ENCODE measurements at regions not wholly inside any gene's neighbourhood (a gene's known extent, or its start where the extent isn't known, plus 50 kb on each side); places are given as distances from the start of the nearest gene placed in this dataset.

DNA sequence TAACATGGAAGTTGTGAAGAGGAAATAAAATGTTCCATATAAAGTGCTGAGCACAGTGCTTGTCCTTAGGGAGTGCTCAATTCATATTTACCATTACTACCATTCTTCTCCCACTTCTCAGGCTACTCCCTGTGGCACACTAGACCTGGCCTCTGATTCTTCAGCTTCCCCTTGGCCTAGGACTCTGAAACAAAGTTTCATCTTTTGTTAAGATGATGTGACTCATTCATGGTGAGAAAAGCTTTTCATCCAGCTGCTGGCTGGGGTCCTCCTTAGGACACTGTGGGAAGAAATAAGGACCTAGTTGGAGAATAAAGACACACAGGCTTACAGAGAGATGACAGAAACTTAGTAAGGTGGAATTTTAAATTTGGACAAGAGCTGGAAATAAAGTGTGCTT, 314.8 kb downstream of the CDC5L start:
- Mint-ChIP-seq H3K36me3 (peaks cover 0 to 6% (median 0%) of the 10 kb centered on the region in 5 donors), H3K27ac (peak overlapping the region in 1 of 9 donors; percentile 51), H3K9me3 (peaks cover 0 to 4% (median 0%) of the 10 kb centered on the region in 11 donors), H3K4me1 (peaks cover 0 to 18% (median 5%) of the 10 kb centered on the region in 7 donors), H3K4me3 (no peak overlapping the region), H3K27me3 (peaks cover 0 to 6% (median 0%) of the 10 kb centered on the region in 5 donors)
- H3K27me3 ChIP-seq (ENCODE audit: control insufficient read depth in 2 of 2, insufficient read depth in 2 of 2, low read length in 2 of 2), result no peaks in the 10 kb centered on the region
- H3K9me3 ChIP-seq (ENCODE audit: control insufficient read depth in 2 of 3, low read length in 3 of 3), result no peaks in the 10 kb centered on the region
- H3K4me3 ChIP-seq (ENCODE audit: low read length), result no peak overlapping the region
- peaks cover 0 to 12% of the 10 kb centered on the region in 2 donors for H3K4me1 ChIP-seq (ENCODE audit: control insufficient read depth in 2 of 2, insufficient read depth in 2 of 2, low read length in 2 of 2)
- CTCF ChIA-PET, result no interaction called here
- POLR2A ChIA-PET, result no interaction called here
- DNase-seq (no peak), ATAC-seq (no peak)
- H3K36me3 ChIP-seq (ENCODE audit: control insufficient read depth in 2 of 3, insufficient read depth in 3 of 3, low read length in 3 of 3), result no peaks in the 10 kb centered on the region
- H3K27ac ChIP-seq (ENCODE audit: low read depth, low read length), result no peak overlapping the region
- intact Hi-C loops (cut with micrococcal nuclease), result no loop called here

DNA sequence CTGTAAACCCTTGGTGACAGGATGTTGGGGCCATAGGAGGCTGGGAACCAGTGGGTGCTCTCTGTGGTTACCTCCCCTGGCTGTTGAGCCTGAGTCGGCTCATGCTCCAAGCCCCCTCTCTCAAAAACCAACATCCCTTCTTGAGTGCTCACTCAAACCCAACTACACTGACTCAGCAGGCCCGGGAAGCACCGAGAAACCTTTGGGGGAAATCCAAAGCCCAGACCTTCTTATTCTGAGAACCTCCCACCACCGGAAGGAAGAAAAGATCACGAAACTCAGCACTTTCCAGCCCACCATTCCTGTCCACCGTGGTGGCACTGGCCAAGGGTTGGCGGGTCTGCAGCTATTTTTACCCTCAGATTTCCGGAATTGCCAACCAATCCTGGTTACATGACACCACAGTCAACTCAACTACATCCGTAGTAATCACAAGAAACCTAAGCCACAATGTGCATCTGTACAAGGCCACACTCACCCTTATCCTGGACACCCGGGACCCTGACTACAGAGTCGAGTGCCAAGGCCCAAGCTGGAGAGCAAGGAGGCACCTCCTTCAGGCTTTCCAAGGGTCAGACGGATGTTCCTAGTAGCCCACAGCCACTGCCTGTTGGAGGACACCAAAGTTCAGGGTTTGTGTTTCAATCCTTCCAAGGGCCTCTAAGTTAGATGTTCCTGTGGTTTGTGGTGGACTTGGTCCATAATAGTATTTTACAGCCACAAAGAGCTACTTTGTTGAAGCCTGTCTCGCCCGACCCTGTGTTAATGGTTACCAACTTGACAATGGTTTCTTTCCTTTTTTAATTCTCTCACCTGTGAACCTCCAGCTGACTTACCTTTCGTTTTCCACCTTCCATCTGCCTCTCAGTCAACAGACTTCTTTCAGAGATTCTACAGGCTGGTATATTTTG, 317.0 kb downstream of the CDC5L start:
- H3K36me3 ChIP-seq (ENCODE audit: control insufficient read depth in 2 of 3, insufficient read depth in 3 of 3, low read length in 3 of 3), result no peaks in the 10 kb centered on the region
- H3K9me3 ChIP-seq (ENCODE audit: control insufficient read depth in 2 of 3, low read length in 3 of 3), result no peaks in the 10 kb centered on the region
- peak in 1 of 9 donors; percentile 41 for DNase-seq
- POLR2A ChIA-PET, result no interaction called here
- no peak overlapping the region for H3K27ac ChIP-seq (ENCODE audit: low read depth, low read length)
- peaks cover 0 to 7% (median 0%) of the 10 kb centered on the region in 11 donors for H3K9me3 Mint-ChIP-seq
- H3K27ac Mint-ChIP-seq, result peak overlapping the region in 1 of 9 donors; percentile 75
- intact Hi-C loops (cut with micrococcal nuclease), result no loop called here
- ATAC-seq, result no peak
- H3K4me3 Mint-ChIP-seq, result peak overlapping the region in 1 of 10 donors; percentile 21
- CTCF ChIA-PET, result no interaction called here
- no peak overlapping the region for H3K4me3 ChIP-seq (ENCODE audit: low read length)
- H3K4me1 Mint-ChIP-seq, result peaks cover 0 to 26% (median 9%) of the 10 kb centered on the region in 7 donors
- H3K27me3 Mint-ChIP-seq, result no peaks in the 10 kb centered on the region
- peaks cover 0 to 12% of the 10 kb centered on the region in 2 donors for H3K4me1 ChIP-seq (ENCODE audit: control insufficient read depth in 2 of 2, insufficient read depth in 2 of 2, low read length in 2 of 2)
- H3K27me3 ChIP-seq (ENCODE audit: control insufficient read depth in 2 of 2, insufficient read depth in 2 of 2, low read length in 2 of 2), result no peaks in the 10 kb centered on the region
- peaks cover 0 to 12% (median 0%) of the 10 kb centered on the region in 5 donors for H3K36me3 Mint-ChIP-seq

DNA sequence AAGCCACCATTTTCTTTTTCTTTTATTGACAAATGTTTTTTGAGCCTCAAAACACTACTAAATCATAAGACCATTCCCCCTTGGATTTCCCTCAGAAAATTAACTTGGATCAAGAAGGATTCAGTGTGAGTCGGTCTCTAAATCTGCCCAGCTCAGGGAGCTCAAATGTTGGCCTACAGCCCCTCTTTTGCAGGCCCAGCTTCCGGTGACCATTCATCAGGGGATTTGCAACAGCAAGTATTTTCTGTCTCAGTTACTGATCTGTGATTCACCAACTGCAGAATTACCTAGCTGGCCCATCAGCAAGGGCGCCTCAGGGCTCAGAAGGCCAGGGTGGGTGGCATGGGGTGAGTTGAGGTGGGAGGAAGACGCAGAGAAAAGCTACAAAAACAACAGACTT, 318.1 kb downstream of the CDC5L start:
- no peaks in the 10 kb centered on the region for H3K27me3 Mint-ChIP-seq
- H3K4me3 Mint-ChIP-seq, result no peak overlapping the region
- no peak for ATAC-seq
- Histone ChIP-seq H3K9me3 (ENCODE audit: control insufficient read depth in 2 of 3, low read length in 3 of 3) (no peaks in the 10 kb centered on the region), H3K36me3 (ENCODE audit: control insufficient read depth in 2 of 3, insufficient read depth in 3 of 3, low read length in 3 of 3) (no peaks in the 10 kb centered on the region), H3K4me1 (ENCODE audit: control insufficient read depth in 2 of 2, insufficient read depth in 2 of 2, low read length in 2 of 2) (peaks cover 0 to 12% of the 10 kb centered on the region in 2 donors), H3K4me3 (ENCODE audit: low read length) (no peak overlapping the region), H3K27ac (ENCODE audit: low read depth, low read length) (no peak overlapping the region), H3K27me3 (ENCODE audit: control insufficient read depth in 2 of 2, insufficient read depth in 2 of 2, low read length in 2 of 2) (no peaks in the 10 kb centered on the region)
- H3K27ac Mint-ChIP-seq, result no peak overlapping the region
- intact Hi-C loops (cut with micrococcal nuclease), result no loop called here
- H3K36me3 Mint-ChIP-seq, result peaks cover 0 to 12% (median 0%) of the 10 kb centered on the region in 5 donors
- POLR2A ChIA-PET, result no interaction called here
- DNase-seq, result no peak
- peaks cover 0 to 7% (median 0%) of the 10 kb centered on the region in 11 donors for H3K9me3 Mint-ChIP-seq
- CTCF ChIA-PET, result no interaction called here
- H3K4me1 Mint-ChIP-seq, result peaks cover 0 to 26% (median 9%) of the 10 kb centered on the region in 7 donors

- H3K4me1 ChIP-seq (ENCODE audit: control insufficient read depth in 2 of 2, insufficient read depth in 2 of 2, low read length in 2 of 2), result peaks cover 0 to 12% of the 10 kb centered on the region in 2 donors
- peaks cover 0 to 7% (median 0%) of the 10 kb centered on the region in 11 donors for H3K9me3 Mint-ChIP-seq
- no peak overlapping the region for H3K27ac ChIP-seq (ENCODE audit: low read depth, low read length)
- H3K9me3 ChIP-seq (ENCODE audit: control insufficient read depth in 2 of 3, low read length in 3 of 3), result no peaks in the 10 kb centered on the region
- no peaks in the 10 kb centered on the region for H3K27me3 ChIP-seq (ENCODE audit: control insufficient read depth in 2 of 2, insufficient read depth in 2 of 2, low read length in 2 of 2)
- H3K4me3 Mint-ChIP-seq, result no peak overlapping the region
- ATAC-seq (no peak), DNase-seq (no peak)
- peaks cover 0 to 12% (median 0%) of the 10 kb centered on the region in 5 donors for H3K36me3 Mint-ChIP-seq
- no peaks in the 10 kb centered on the region for H3K27me3 Mint-ChIP-seq
- ChIA-PET POLR2A (no interaction called here), CTCF (no interaction called here)
- no peaks in the 10 kb centered on the region for H3K36me3 ChIP-seq (ENCODE audit: control insufficient read depth in 2 of 3, insufficient read depth in 3 of 3, low read length in 3 of 3)
- no peak overlapping the region for H3K27ac Mint-ChIP-seq
- intact Hi-C loops (cut with micrococcal nuclease), result no loop called here
- peaks cover 0 to 26% (median 9%) of the 10 kb centered on the region in 7 donors for H3K4me1 Mint-ChIP-seq
- no peak overlapping the region for H3K4me3 ChIP-seq (ENCODE audit: low read length)
Measured at GRCh38 chr6:44706011-44706410, 318.5 kb downstream of the CDC5L start.

DNA sequence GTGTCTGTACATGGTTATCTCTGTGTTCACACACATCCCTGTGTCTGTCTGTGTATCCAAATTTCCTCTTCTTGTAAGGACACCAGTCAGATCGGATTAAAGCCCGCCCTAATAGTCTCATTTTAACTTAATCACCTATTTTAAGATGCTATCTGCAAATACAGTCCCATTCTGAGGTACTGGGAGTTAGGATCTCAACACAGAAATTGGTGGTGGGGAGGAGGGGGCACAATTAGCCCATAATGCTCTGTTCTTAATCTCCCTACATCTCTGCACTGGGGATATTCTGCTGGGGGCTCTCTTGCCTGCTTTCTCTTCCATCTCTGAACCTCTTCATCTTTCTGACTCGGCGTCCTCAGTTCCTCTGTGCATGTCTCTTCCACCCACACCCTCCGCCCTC, 320.7 kb downstream of the CDC5L start:
- Mint-ChIP-seq H3K27ac (no peak overlapping the region), H3K9me3 (peaks cover 0 to 7% (median 0%) of the 10 kb centered on the region in 11 donors), H3K4me1 (peaks cover 0 to 18% (median 5%) of the 10 kb centered on the region in 7 donors), H3K27me3 (no peaks in the 10 kb centered on the region), H3K36me3 (peaks cover 0 to 10% (median 0%) of the 10 kb centered on the region in 5 donors), H3K4me3 (no peak overlapping the region)
- no peaks in the 10 kb centered on the region for H3K36me3 ChIP-seq (ENCODE audit: control insufficient read depth in 2 of 3, insufficient read depth in 3 of 3, low read length in 3 of 3)
- H3K4me3 ChIP-seq (ENCODE audit: low read length), result no peak overlapping the region
- no peaks in the 10 kb centered on the region for H3K27me3 ChIP-seq (ENCODE audit: control insufficient read depth in 2 of 2, insufficient read depth in 2 of 2, low read length in 2 of 2)
- H3K27ac ChIP-seq (ENCODE audit: low read depth, low read length), result no peak overlapping the region
- POLR2A ChIA-PET, result no interaction called here
- intact Hi-C loops (cut with micrococcal nuclease), result no loop called here
- CTCF ChIA-PET, result no interaction called here
- no peaks in the 10 kb centered on the region for H3K9me3 ChIP-seq (ENCODE audit: control insufficient read depth in 2 of 3, low read length in 3 of 3)
- ATAC-seq (no peak), DNase-seq (no peak)
- H3K4me1 ChIP-seq (ENCODE audit: control insufficient read depth in 2 of 2, insufficient read depth in 2 of 2, low read length in 2 of 2), result peaks cover 0 to 12% of the 10 kb centered on the region in 2 donors

DNA sequence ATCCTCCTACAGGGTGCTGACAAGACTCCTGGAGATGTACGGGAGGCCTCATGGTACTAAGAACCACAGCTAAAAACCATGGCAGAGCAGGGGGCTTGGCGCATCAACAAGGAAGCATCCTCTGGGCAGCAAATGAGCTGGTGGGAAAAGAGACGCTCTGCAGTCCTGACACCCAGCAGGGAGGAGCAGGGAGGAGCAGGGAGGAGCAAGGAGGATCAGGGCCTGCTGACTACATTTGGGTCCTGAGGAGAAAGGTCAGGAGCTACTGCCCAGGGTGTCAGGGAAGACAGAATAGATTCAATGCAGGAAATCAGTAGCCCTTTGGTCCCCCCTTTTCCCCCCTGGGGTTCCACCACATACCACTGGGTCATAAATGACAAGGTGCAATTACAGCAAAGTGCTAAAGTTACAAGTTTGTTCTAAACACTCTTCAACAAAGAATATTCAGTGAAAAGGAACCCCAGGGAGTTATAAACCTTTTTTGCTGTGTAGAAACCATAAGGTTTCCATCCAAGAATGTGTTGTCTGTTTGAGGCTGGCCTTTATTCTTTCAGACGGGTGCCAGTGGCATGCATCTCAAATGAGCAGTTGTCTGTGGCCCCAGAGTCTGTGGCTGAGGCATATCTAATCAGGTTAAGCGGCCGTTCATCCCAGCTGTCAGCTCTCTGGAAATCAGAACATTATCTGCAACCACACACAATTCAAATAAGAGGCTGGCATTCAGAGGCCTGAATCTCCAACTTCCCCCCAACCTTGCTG, 325.0 kb downstream of the CDC5L start:
- peaks cover 0 to 4% (median 0%) of the 10 kb centered on the region in 5 donors for H3K27me3 Mint-ChIP-seq
- Histone ChIP-seq H3K4me3 (ENCODE audit: low read length) (no peak overlapping the region), H3K36me3 (ENCODE audit: control insufficient read depth in 2 of 3, insufficient read depth in 3 of 3, low read length in 3 of 3) (no peaks in the 10 kb centered on the region), H3K27ac (ENCODE audit: low read depth, low read length) (no peak overlapping the region), H3K4me1 (ENCODE audit: control insufficient read depth in 2 of 2, insufficient read depth in 2 of 2, low read length in 2 of 2) (no peaks in the 10 kb centered on the region), H3K9me3 (ENCODE audit: control insufficient read depth in 2 of 3, low read length in 3 of 3) (no peaks in the 10 kb centered on the region), H3K27me3 (ENCODE audit: control insufficient read depth in 2 of 2, insufficient read depth in 2 of 2, low read length in 2 of 2) (no peaks in the 10 kb centered on the region)
- H3K4me3 Mint-ChIP-seq, result no peak overlapping the region
- H3K36me3 Mint-ChIP-seq, result peaks cover 0 to 6% (median 0%) of the 10 kb centered on the region in 5 donors
- peaks cover 0 to 8% (median 0%) of the 10 kb centered on the region in 11 donors for H3K9me3 Mint-ChIP-seq
- intact Hi-C loops (cut with micrococcal nuclease), result no loop called here
- no peak for DNase-seq
- no peak for ATAC-seq
- no peak overlapping the region for H3K27ac Mint-ChIP-seq
- ChIA-PET CTCF (no interaction called here), POLR2A (interaction anchor here (0.5 kb wide), 1 partner anchor 57 kb away, joined by 11 read pairs; no protein-coding TSS in a partner anchor)
- H3K4me1 Mint-ChIP-seq, result peaks cover 0 to 7% (median 5%) of the 10 kb centered on the region in 7 donors

Measured in naive thymus-derived CD4-positive, alpha-beta T cell (primary cell).